ENCODE measurements at regions not wholly inside any gene's neighbourhood (a gene's known extent, or its start where the extent isn't known, plus 50 kb on each side); places are given as distances from the start of the nearest gene placed in this dataset.

DNA sequence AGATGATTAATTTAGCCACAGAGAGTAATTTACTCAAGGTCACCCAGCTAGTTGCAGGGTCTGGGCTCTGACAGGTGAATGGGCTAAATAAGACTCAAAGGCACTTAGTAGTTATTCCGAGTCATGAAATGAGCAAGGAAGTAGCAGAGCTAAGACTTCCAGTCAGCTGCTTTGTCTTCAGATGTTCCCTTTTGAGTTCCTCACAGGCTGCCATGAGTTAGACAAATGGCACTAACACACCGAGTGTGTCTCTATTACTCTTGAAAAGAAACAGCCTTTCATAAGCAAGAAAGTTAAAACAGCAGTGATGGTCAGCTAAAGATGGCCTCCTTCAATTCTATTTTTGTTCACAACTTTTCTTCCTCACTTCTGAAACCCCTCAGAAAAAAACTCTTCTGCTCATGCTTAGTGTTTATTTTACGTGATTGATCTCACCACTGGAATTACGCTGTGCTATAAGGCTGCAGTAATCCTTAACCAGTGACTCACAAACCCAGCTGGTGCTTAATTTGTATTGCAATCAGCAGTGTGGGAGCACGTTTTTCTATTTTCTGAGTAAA is 389.1 kb downstream of the AASDHPPT start:
- peaks cover 21% of the 10 kb centered on the region for H3K4me1 ChIP-seq
- H3K36me3 ChIP-seq, result no peaks in the 10 kb centered on the region
- H3K4me3 ChIP-seq, result no peak overlapping the region
- no peaks in the 10 kb centered on the region for H3K27me3 ChIP-seq
- H3K9me3 ChIP-seq, result no peaks in the 10 kb centered on the region
- no peak for TF ChIP-seq POLR2AphosphoS5 (IDR thresholded peaks at IDR 0.05; ENCODE audit: insufficient read depth in 1 of 2, low read depth in 1 of 2)
- no peak for TF ChIP-seq POLR2A (IDR thresholded peaks at IDR 0.05)
- TF ChIP-seq, protein P1, sequence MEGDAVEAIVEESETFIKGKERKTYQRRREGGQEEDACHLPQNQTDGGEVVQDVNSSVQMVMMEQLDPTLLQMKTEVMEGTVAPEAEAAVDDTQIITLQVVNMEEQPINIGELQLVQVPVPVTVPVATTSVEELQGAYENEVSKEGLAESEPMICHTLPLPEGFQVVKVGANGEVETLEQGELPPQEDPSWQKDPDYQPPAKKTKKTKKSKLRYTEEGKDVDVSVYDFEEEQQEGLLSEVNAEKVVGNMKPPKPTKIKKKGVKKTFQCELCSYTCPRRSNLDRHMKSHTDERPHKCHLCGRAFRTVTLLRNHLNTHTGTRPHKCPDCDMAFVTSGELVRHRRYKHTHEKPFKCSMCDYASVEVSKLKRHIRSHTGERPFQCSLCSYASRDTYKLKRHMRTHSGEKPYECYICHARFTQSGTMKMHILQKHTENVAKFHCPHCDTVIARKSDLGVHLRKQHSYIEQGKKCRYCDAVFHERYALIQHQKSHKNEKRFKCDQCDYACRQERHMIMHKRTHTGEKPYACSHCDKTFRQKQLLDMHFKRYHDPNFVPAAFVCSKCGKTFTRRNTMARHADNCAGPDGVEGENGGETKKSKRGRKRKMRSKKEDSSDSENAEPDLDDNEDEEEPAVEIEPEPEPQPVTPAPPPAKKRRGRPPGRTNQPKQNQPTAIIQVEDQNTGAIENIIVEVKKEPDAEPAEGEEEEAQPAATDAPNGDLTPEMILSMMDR (IDR thresholded peaks at IDR 0.05), result no peak
- intact Hi-C loops (cut with DNase I), result no loop called here
- no peak overlapping the region for H3K27ac ChIP-seq
- DNase-seq (ENCODE audit: extremely low spot score in 2 of 2), result no peak

DNA sequence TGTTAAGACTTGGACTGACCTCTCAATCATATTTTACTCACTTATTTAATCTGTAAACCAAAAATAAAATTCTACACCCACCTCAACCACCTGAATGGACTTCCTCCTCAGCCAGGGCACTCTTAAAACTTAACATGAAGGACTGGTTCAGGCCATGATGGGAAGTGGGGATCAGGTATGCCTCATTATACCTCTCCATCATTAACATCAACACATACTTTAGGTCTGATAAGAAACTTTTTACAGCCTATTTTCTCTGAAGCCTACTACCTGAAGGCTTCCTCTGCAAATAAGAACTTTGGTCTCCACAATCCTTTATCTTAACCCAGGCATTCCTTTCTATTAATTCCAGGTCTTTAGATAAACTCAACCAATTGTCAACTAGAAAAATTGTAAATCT is 390.0 kb downstream of the AASDHPPT start:
- Histone ChIP-seq H3K9me3 (no peaks in the 10 kb centered on the region), H3K36me3 (no peaks in the 10 kb centered on the region), H3K4me1 (peaks cover 12% of the 10 kb centered on the region), H3K27ac (no peak overlapping the region), H3K27me3 (no peaks in the 10 kb centered on the region), H3K4me3 (no peak overlapping the region)
- TF ChIP-seq POLR2AphosphoS5 (IDR thresholded peaks at IDR 0.05; ENCODE audit: insufficient read depth in 1 of 2, low read depth in 1 of 2) (no peak), POLR2A (IDR thresholded peaks at IDR 0.05) (no peak)
- TF ChIP-seq, protein P1 (IDR thresholded peaks at IDR 0.05), result no peak
- intact Hi-C loops (cut with DNase I), result no loop called here
- DNase-seq (ENCODE audit: extremely low spot score in 2 of 2), result no peak

DNA sequence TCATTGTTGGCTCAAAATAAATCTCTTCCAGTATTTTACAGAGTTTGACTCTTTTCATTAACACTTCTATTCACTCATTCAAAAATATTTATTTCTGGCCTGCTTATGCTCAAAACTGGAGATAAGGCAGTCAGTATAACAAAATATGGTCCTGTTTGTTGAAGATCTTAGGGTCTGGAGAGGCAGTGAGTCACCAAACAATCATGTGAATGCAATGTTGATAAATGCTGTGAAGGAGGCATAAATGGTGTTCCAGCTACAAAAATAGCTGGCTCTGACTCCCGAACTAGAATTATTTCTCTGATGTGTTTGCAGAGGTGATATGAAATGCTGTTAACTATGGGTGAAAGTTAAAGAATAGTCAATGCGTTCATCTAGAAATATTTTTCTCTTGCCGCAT is 390.6 kb downstream of the AASDHPPT start:
- TF ChIP-seq POLR2AphosphoS5 (IDR thresholded peaks at IDR 0.05; ENCODE audit: insufficient read depth in 1 of 2, low read depth in 1 of 2) (no peak), POLR2A (IDR thresholded peaks at IDR 0.05) (no peak)
- TF ChIP-seq, protein P1 (IDR thresholded peaks at IDR 0.05), result no peak
- H3K4me1 ChIP-seq, result peaks cover 6% of the 10 kb centered on the region
- no peaks in the 10 kb centered on the region for H3K36me3 ChIP-seq
- no peak overlapping the region for H3K27ac ChIP-seq
- DNase-seq (ENCODE audit: extremely low spot score in 2 of 2), result no peak
- no peaks in the 10 kb centered on the region for H3K9me3 ChIP-seq
- H3K4me3 ChIP-seq, result no peak overlapping the region
- intact Hi-C loops (cut with DNase I), result no loop called here
- no peaks in the 10 kb centered on the region for H3K27me3 ChIP-seq

DNA sequence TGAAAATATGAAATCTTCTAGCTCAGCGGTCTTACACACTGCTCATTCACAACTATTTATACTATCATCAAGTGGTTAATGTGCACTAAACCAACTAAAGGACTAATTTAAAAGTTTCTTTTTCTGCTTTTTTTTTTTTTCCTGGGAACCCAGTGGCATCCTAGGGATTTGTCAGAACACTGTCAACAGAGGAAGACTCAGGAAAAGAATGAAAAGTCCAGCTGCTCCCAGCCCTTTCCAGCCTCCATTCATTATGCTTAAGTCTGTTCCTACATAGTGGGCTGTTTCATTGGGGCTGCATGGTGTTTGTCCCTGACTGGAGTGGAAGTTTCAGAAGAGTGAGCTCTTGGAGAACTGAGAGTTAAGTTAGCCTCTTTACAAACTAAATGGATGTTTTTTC is 391.1 kb downstream of the AASDHPPT start:
- no peak overlapping the region for H3K27ac ChIP-seq
- no peaks in the 10 kb centered on the region for H3K36me3 ChIP-seq
- intact Hi-C loops (cut with DNase I), result no loop called here
- no peaks in the 10 kb centered on the region for H3K9me3 ChIP-seq
- H3K4me1 ChIP-seq, result peaks cover 2% of the 10 kb centered on the region
- DNase-seq (ENCODE audit: extremely low spot score in 2 of 2), result no peak
- no peaks in the 10 kb centered on the region for H3K27me3 ChIP-seq
- TF ChIP-seq POLR2AphosphoS5 (IDR thresholded peaks at IDR 0.05; ENCODE audit: insufficient read depth in 1 of 2, low read depth in 1 of 2) (no peak), POLR2A (IDR thresholded peaks at IDR 0.05) (no peak)
- TF ChIP-seq, protein P1 (IDR thresholded peaks at IDR 0.05), result no peak
- no peak overlapping the region for H3K4me3 ChIP-seq

DNA sequence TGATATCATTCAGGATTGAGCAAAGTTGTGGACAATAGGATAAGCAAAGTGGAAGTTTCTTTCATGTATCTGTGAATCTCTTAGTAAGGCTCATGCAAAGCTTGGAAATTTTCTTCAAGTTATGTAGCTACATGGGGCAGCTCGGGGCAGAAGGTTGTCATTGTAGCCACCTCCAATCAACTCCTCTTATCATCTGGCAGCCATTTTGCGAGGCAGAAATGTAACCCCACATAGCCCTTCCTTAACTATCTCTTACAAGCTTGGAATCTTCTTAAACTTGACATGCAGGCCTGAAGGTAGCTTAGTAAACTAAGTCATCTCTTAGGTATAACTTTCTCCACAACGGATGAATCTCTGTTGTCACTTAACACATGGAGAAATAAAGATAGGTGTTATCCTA is 392.8 kb downstream of the AASDHPPT start:
- TF ChIP-seq POLR2A (IDR thresholded peaks at IDR 0.05) (no peak), POLR2AphosphoS5 (IDR thresholded peaks at IDR 0.05; ENCODE audit: insufficient read depth in 1 of 2, low read depth in 1 of 2) (no peak)
- TF ChIP-seq, protein P1 (IDR thresholded peaks at IDR 0.05), result no peak

More for the DNA sequence above, 392.8 kb downstream of the AASDHPPT start:
- H3K36me3 ChIP-seq, result no peaks in the 10 kb centered on the region
- DNase-seq (ENCODE audit: extremely low spot score in 2 of 2), result no peak
- intact Hi-C loops (cut with DNase I), result no loop called here
- H3K4me1 ChIP-seq, result no peaks in the 10 kb centered on the region
- no peak overlapping the region for H3K27ac ChIP-seq
- H3K27me3 ChIP-seq, result no peaks in the 10 kb centered on the region
- no peak overlapping the region for H3K4me3 ChIP-seq
- no peaks in the 10 kb centered on the region for H3K9me3 ChIP-seq

Measured in vagina (tissue), 2 donors.